Endodermal cell (in vitro differentiated cells): ENCODE measurements at regions not wholly inside any gene's neighbourhood (a gene's known extent, or its start where the extent isn't known, plus 50 kb on each side); places are given as distances from the start of the nearest gene placed in this dataset.

Experiments
- DNase-seq: peaks from one replicate; pipeline ENCODE4 v3.0.0-alpha.2; 2017
- H3K27ac ChIP-seq: 2 replicates; pipeline ENCODE4 v1.5.1; 2013; ENCODE audit warnings: mild to moderate bottlenecking, low read depth, low read length, moderate library complexity
- H3K27me3 ChIP-seq: 2 replicates; pipeline ENCODE4 v1.6.1; 2013; ENCODE audit warnings: mild to moderate bottlenecking, low read length, moderate library complexity; ENCODE audit not compliant: insufficient read depth, control insufficient read depth, poor library complexity, severe bottlenecking
- H3K36me3 ChIP-seq: 2 replicates; pipeline ENCODE4 v1.7.0; 2013; ENCODE audit warnings: mild to moderate bottlenecking, low read length, moderate library complexity; ENCODE audit not compliant: control insufficient read depth, insufficient read depth
- H3K4me1 ChIP-seq: one replicate; pipeline ENCODE4 v1.7.0; 2013; ENCODE audit warnings: low read length; ENCODE audit not compliant: control insufficient read depth, insufficient read depth
- H3K4me3 ChIP-seq: 2 replicates; pipeline ENCODE4 v1.5.1; 2013; ENCODE audit warnings: mild to moderate bottlenecking, low read length, moderate library complexity
- H3K9ac ChIP-seq: 2 replicates; pipeline ENCODE4 v1.6.1; 2013; ENCODE audit warnings: mild to moderate bottlenecking, low read length, moderate library complexity; ENCODE audit not compliant: poor library complexity, severe bottlenecking; ENCODE audit errors: extremely low read depth
- H3K9me3 ChIP-seq: 2 replicates; pipeline ENCODE4 v1.6.1; 2013; ENCODE audit warnings: mild to moderate bottlenecking, low read length, moderate library complexity; ENCODE audit not compliant: control insufficient read depth
- H3K27ac Mint-ChIP-seq: 2 replicates; pipeline ENCODE4 v1.8.0; 2020; ENCODE audit warnings: mixed read lengths
- H3K27me3 Mint-ChIP-seq: 2 replicates; pipeline ENCODE4 v1.8.0; 2021; ENCODE audit warnings: mild to moderate bottlenecking, mixed read lengths; ENCODE audit not compliant: insufficient read depth
- H3K36me3 Mint-ChIP-seq: 2 replicates; pipeline ENCODE4 v1.8.0; 2020; ENCODE audit warnings: low read depth, mixed read lengths
- H3K4me1 Mint-ChIP-seq: 2 replicates; pipeline ENCODE4 v1.8.0; 2020; ENCODE audit warnings: mixed read lengths
- H3K4me3 Mint-ChIP-seq: 2 replicates; pipeline ENCODE4 v1.8.0; 2020; ENCODE audit warnings: mild to moderate bottlenecking, moderate library complexity, mixed read lengths
- H3K9me3 Mint-ChIP-seq: 2 replicates; pipeline ENCODE4 v1.8.0; 2020; ENCODE audit warnings: mild to moderate bottlenecking, mixed read lengths
- WGBS, 2 experiments: methylation state at CpG; one replicate each; pipeline versions ENCODE4 v1.1.5 to v1.1.7; 2013; ENCODE audit warnings: missing lambda C conversion rate in 2 of 2, mixed read lengths in 1 of 2; ENCODE audit not compliant: insufficient coverage in 1 of 2, insufficient read length in 1 of 2; 5-methylcytosine and 5-hydroxymethylcytosine counted together
- TF ChIP-seq, protein P1 (sequence below): fragments of 200-600 bp; sonication (generic); conservative IDR thresholded peaks from 2 replicates; pipeline ENCODE4 v1.5.0; 2021; ENCODE audit warnings: antibody characterized with exemption, mild to moderate bottlenecking

DNA sequence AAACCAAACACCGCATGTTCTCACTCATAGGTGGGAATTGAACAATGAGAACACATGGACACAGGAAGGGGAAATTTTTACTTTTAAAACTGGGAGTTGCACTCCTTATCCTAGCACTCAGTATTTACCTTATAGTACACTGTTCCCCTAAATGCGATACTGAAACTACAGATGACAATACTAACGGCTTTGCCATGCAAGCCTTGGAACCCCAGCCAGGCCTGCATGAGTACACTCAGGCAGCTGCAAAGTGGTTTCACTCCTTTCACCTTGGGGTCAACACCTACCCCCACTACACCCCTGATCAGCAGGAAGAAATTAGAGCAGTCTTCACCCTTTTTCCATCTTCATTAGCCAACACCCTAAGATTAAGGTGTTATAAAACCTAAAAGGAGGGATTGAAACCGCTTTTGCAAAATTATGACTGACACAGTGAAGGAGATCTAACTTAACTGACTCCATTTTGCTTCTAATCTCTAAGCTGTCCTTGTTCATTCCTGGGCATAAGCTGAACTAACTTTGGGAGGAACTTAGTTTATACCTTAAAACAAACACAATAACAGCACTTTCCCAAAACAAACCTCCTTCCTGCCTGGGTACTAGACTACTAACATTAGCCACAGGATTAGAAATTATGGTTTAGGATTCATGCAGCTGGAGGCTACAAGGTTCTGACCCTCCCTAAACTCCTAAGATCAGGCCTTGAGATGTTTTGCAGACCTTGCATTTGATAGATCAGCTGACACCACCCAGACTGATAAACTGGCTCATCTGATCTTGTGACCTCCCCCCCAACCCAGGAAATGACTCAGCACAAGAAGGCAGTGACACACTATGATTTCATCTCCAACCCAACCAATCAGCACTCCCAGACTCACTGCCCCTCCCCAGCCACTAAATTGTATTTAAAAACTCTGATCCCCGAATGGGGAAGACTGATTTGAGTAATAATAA lies 452.1 kb upstream of the PPP2R3A start:
- DNase-seq, result peak; percentile 71
- peak overlapping the region; percentile 85 for H3K27ac Mint-ChIP-seq
- no peak overlapping the region for H3K4me3 ChIP-seq
- no peaks in the 10 kb centered on the region for H3K27me3 Mint-ChIP-seq
- TF ChIP-seq, protein P1, sequence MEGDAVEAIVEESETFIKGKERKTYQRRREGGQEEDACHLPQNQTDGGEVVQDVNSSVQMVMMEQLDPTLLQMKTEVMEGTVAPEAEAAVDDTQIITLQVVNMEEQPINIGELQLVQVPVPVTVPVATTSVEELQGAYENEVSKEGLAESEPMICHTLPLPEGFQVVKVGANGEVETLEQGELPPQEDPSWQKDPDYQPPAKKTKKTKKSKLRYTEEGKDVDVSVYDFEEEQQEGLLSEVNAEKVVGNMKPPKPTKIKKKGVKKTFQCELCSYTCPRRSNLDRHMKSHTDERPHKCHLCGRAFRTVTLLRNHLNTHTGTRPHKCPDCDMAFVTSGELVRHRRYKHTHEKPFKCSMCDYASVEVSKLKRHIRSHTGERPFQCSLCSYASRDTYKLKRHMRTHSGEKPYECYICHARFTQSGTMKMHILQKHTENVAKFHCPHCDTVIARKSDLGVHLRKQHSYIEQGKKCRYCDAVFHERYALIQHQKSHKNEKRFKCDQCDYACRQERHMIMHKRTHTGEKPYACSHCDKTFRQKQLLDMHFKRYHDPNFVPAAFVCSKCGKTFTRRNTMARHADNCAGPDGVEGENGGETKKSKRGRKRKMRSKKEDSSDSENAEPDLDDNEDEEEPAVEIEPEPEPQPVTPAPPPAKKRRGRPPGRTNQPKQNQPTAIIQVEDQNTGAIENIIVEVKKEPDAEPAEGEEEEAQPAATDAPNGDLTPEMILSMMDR, result no peak
- no peaks in the 10 kb centered on the region for H3K36me3 Mint-ChIP-seq
- WGBS, 2 experiments, result 95 to 96% methylated on average over 3 to 5 of the region's 5 CpGs
- H3K4me1 ChIP-seq, result no peaks in the 10 kb centered on the region
- H3K4me1 Mint-ChIP-seq, result peaks cover 9% of the 10 kb centered on the region
- H3K27ac ChIP-seq, result no peak overlapping the region
- H3K27me3 ChIP-seq, result no peaks in the 10 kb centered on the region
- H3K9ac ChIP-seq, result no peak overlapping the region
- peaks cover 17% of the 10 kb centered on the region for H3K9me3 Mint-ChIP-seq
- no peaks in the 10 kb centered on the region for H3K36me3 ChIP-seq
- H3K9me3 ChIP-seq, result no peaks in the 10 kb centered on the region
- H3K4me3 Mint-ChIP-seq, result no peak overlapping the region

GRCh38 chr3:135514060-135514448 lies 451.5 kb upstream of the PPP2R3A start:
- Mint-ChIP-seq H3K9me3 (peaks cover 14% of the 10 kb centered on the region), H3K36me3 (no peaks in the 10 kb centered on the region), H3K27me3 (no peaks in the 10 kb centered on the region), H3K4me1 (peaks cover 9% of the 10 kb centered on the region), H3K27ac (peak overlapping the region; percentile 85), H3K4me3 (no peak overlapping the region)
- TF ChIP-seq, protein P1, result no peak
- WGBS, 2 experiments, result 73 to 87% methylated on average over 2 to 3 of the region's 4 CpGs
- H3K27ac ChIP-seq, result no peak overlapping the region
- no peaks in the 10 kb centered on the region for H3K36me3 ChIP-seq
- H3K27me3 ChIP-seq, result no peaks in the 10 kb centered on the region
- H3K9ac ChIP-seq, result no peak overlapping the region
- H3K4me3 ChIP-seq, result no peak overlapping the region
- no peaks in the 10 kb centered on the region for H3K4me1 ChIP-seq
- H3K9me3 ChIP-seq, result no peaks in the 10 kb centered on the region
- no peak for DNase-seq

DNA sequence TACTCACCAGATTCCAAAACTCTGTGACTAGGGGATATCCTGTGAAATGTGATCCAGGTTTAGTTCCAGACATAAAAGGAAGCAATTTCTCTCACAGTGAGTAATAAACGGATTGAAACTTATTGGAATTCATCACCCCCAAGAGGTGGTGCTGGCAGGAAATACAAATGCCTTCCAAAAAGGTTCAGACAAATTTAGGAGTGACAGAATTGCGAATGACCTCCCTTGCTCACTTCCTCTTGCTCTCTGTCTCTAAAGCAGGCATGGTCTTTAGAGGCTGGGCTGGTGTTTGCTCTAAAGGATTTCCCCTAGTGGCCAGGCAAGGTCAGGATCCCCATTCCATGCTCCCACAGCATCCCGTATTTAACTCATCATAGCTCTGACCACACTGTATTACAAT lies 449.4 kb upstream of the PPP2R3A start:
- Histone ChIP-seq H3K27me3 (no peaks in the 10 kb centered on the region), H3K36me3 (no peaks in the 10 kb centered on the region), H3K4me1 (no peaks in the 10 kb centered on the region), H3K9me3 (no peaks in the 10 kb centered on the region), H3K9ac (no peak overlapping the region), H3K4me3 (no peak overlapping the region), H3K27ac (no peak overlapping the region)
- DNase-seq, result peak; percentile 81
- 45% methylated on average over 3 of the region's 3 CpGs; no CpG with 5 or more reads in 1 of the 2 experiments for WGBS, 2 experiments
- Mint-ChIP-seq H3K36me3 (no peaks in the 10 kb centered on the region), H3K9me3 (peaks cover 9% of the 10 kb centered on the region), H3K27ac (no peak overlapping the region), H3K4me3 (no peak overlapping the region), H3K4me1 (peaks cover 9% of the 10 kb centered on the region), H3K27me3 (no peaks in the 10 kb centered on the region)
- TF ChIP-seq, protein P1, result peak; percentile 84
